ENCODE measurements at regions not wholly inside any gene's neighbourhood (a gene's known extent, or its start where the extent isn't known, plus 50 kb on each side); places are given as distances from the start of the nearest gene placed in this dataset.

GRCh38 chrY:14436546-14436945 lies 87.8 kb upstream of the NLGN4Y start:
- no peak for TF ChIP-seq HDAC2 (IDR thresholded peaks at IDR 0.05; ENCODE audit: borderline replicate concordance in 1 of 2, low read depth in 2 of 2, low read length in 2 of 2)
- no peak for TF ChIP-seq RAD21 (IDR thresholded peaks at IDR 0.05 in 1 of 2, conservative IDR thresholded peaks at IDR 0.05 in 1 of 2; ENCODE audit: low read depth in 2 of 2, low read length in 2 of 2)
- TF ChIP-seq CTCF (IDR thresholded peaks at IDR 0.05; ENCODE audit: control extremely low read depth in 1 of 3, insufficient read depth in 1 of 3, low read depth in 1 of 3, low read length in 3 of 3) = no peak
- no peak for TF ChIP-seq ATF2 (IDR thresholded peaks at IDR 0.05; ENCODE audit: low read length)
- TF ChIP-seq EZH2 (IDR thresholded peaks at IDR 0.05; ENCODE audit: low read depth, low read length, severe bottlenecking) = no peak
- TF ChIP-seq JUND (IDR thresholded peaks at IDR 0.05; ENCODE audit: low read length) = no peak
- TF ChIP-seq KDM1A (IDR thresholded peaks at IDR 0.05; ENCODE audit: borderline replicate concordance, low read length) = no peak
- no peak for TF ChIP-seq EP300 (IDR thresholded peaks at IDR 0.05; ENCODE audit: borderline replicate concordance in 1 of 2, low read depth in 2 of 2, low read length in 2 of 2)
- no peak for TF ChIP-seq FOSL1 (IDR thresholded peaks at IDR 0.05; ENCODE audit: insufficient read depth, low read depth, low read length)
- TF ChIP-seq USF2 (IDR thresholded peaks at IDR 0.05; ENCODE audit: low read length) = no peak
- TF ChIP-seq CTBP2 (IDR thresholded peaks at IDR 0.05; ENCODE audit: borderline replicate concordance, insufficient read depth, insufficient read length, low read length) = no peak
- TF ChIP-seq EGR1 (IDR thresholded peaks at IDR 0.05; ENCODE audit: borderline replicate concordance, low read depth, low read length) = no peak
- TF ChIP-seq MAX (IDR thresholded peaks at IDR 0.05) = no peak
- no peak for TF ChIP-seq POLR2A (IDR thresholded peaks at IDR 0.05; ENCODE audit: control extremely low read depth in 1 of 2, low read depth in 2 of 2, low read length in 2 of 2)
